Stimulated activated CD8-positive, alpha-beta memory T cell treated with anti-CD3 and anti-CD28 coated beads, Interleukin-15, amount 100 ng/mL, for 48 hours (primary cell): ENCODE measurements at regions not wholly inside any gene's neighbourhood (a gene's known extent, or its start where the extent isn't known, plus 50 kb on each side); places are given as distances from the start of the nearest gene placed in this dataset.

Source experiments
- DNase-seq, 2 donors: peaks; one replicate each; pipeline ENCODE4 v3.0.0-alpha.2; 2020; ENCODE audit warnings: low read depth in 2 of 2

- DNase-seq, result no peak
Observed at GRCh38 chr4:153850533-153851280, 61.8 kb upstream of the SFRP2 start.

GRCh38 chr4:153844144-153844543 lies 55.3 kb upstream of the SFRP2 start:
- no peak for DNase-seq
